ENCODE measurements at regions not wholly inside any gene's neighbourhood (a gene's known extent, or its start where the extent isn't known, plus 50 kb on each side); places are given as distances from the start of the nearest gene placed in this dataset.

DNA sequence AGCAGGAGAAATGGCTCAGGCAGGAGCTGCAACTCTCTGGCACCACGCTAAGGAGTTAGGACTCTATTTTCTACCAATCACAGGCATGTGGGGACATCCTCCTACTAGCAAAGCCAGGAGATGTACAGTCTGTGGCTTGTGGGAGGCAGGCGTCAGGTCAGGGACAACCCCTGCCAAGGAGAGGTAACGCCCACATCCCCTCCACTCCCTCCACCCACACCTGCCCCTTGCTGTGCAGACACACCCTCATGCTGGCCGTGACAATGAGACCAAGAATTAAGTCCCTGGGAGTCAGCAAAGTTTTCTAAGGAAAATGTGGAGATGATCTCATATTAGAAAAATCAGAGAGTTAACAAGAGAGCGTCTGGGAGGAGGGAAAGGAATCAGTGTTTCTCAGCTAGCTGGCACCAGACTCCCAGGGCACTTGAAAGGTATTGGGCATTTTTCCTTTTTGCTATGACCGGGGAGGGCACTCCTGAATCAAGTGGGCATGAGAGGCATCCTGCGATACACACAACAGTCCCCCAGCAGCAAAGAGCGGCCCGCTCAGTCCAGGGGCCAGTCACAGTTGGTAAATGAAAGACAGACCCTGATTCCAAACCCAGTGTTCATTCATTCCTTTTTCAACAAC is 87.3 kb upstream of the RPL38 start (continued):
- TF ChIP-seq MLLT1 (IDR thresholded peaks at IDR 0.05): no peak
- no peak for TF ChIP-seq KLF6 (CRISPR knock-in tag; IDR thresholded peaks at IDR 0.05; ENCODE audit: borderline replicate concordance)
- TF ChIP-seq ZNF79 (CRISPR knock-in tag; IDR thresholded peaks at IDR 0.05; ENCODE audit: low read depth): no peak
- no peak for TF ChIP-seq RBFOX2 (IDR thresholded peaks at IDR 0.05; ENCODE audit: low read depth, low read length)

- ATAC-seq (no peak), FAIRE-seq (no peak), DNase-seq (ENCODE audit: extremely low read depth in 1 of 4, low spot score in 3 of 4) (no peak)
- in situ Hi-C loops (cut with MboI) (no loop called here), intact Hi-C loops (cut with micrococcal nuclease) (no loop called here)
- no peak for TF ChIP-seq MYNN (IDR thresholded peaks at IDR 0.05)
- no peak for TF ChIP-seq MYNN (CRISPR knock-in tag; IDR thresholded peaks at IDR 0.05)
- H3K9me1 ChIP-seq (ENCODE audit: control insufficient read depth, insufficient read depth, low read length): no peaks in the 10 kb centered on the region
- H3K36me3 ChIP-seq (ENCODE audit: control insufficient read depth, insufficient read depth, low read length): no peaks in the 10 kb centered on the region
- BruUV-seq (replicated peaks): no TSS peak
- no peak overlapping the region for H3K4me3 ChIP-seq
- no peak overlapping the region for H3K9ac ChIP-seq (ENCODE audit: insufficient read depth in 1 of 2, low read depth in 2 of 2, low read length in 2 of 2)
- H3K4me2 ChIP-seq (ENCODE audit: insufficient read depth, low read length): no peak overlapping the region
- ChIA-PET CTCF (ENCODE audit: low intra/inter-chr PET ratio) (no interaction called here), POLR2A (interaction anchor here (1.3 kb wide), 1 partner anchor 10 kb away, joined by 3 read pairs; no protein-coding TSS in a partner anchor)
- under 1% methylated on average over 21 of the region's 21 CpGs for WGBS (ENCODE audit: insufficient coverage, low coverage, missing lambda C conversion rate)
- H3K79me2 ChIP-seq (ENCODE audit: control insufficient read depth, insufficient read depth, low read length): no peaks in the 10 kb centered on the region
- H2AFZ ChIP-seq (ENCODE audit: low read depth, low read length): no peak overlapping the region
- H4K20me1 ChIP-seq (replicated peaks; ENCODE audit: control insufficient read depth, insufficient read depth, low read length): no peaks in the 10 kb centered on the region
- H3K27me3 ChIP-seq (ENCODE audit: control insufficient read depth in 2 of 2, insufficient read depth in 2 of 2, low read length in 2 of 2): peaks cover 25 to 67% of the 10 kb centered on the region in 2 experiments
- no peaks in the 10 kb centered on the region for H3K9me3 ChIP-seq (replicated peaks; ENCODE audit: control insufficient read depth, insufficient read depth, low read depth, low read length)
- no peak overlapping the region for H3K27ac ChIP-seq (ENCODE audit: extremely low read depth, low read depth, low read length)
- no peaks in the 10 kb centered on the region for H3K4me1 ChIP-seq (replicated peaks in 1 of 2; ENCODE audit: control insufficient read depth in 2 of 2, insufficient read depth in 2 of 2, low read length in 2 of 2)
Measured at GRCh38 chr17:74117087-74117698, 86.3 kb upstream of the RPL38 start.
